Transverse colon (tissue), 4 donors: ENCODE measurements at regions not wholly inside any gene's neighbourhood (a gene's known extent, or its start where the extent isn't known, plus 50 kb on each side); places are given as distances from the start of the nearest gene placed in this dataset.

Source experiments
- CTCF ChIP-seq, 5 experiments: fragments of 200-600 bp in 3 of 5; fragments of 450-650 bp in 2 of 5; sonication (generic) in 3 of 5; IDR thresholded peaks; 1 replicate in 2 of 5; 2 replicates in 3 of 5; pipeline ENCODE4 v1.5.1; 2016 to 2017; ENCODE audit warnings: antibody characterized with exemption in 5 of 5, inconsistent platforms in 3 of 5, mild to moderate bottlenecking in 2 of 5, moderate library complexity in 1 of 5
- EP300 ChIP-seq: sonication (generic); formaldehyde crosslinking; IDR thresholded peaks from one replicate; pipeline ENCODE4 v1.6.1; 2017; ENCODE audit warnings: antibody characterized with exemption, low read depth
- POLR2A ChIP-seq: fragments of 450-650 bp; IDR thresholded peaks from one replicate; pipeline ENCODE4 v1.6.1; 2016; ENCODE audit warnings: antibody characterized with exemption, mild to moderate bottlenecking, moderate library complexity
- POLR2AphosphoS5 ChIP-seq, 3 donors: sonication (generic); formaldehyde crosslinking; IDR thresholded peaks; one replicate each; pipeline ENCODE4 v1.6.1; 2016; ENCODE audit warnings: antibody characterized with exemption in 3 of 3

GRCh38 chr6:148273962-148274752, 68.5 kb upstream of the SASH1 start:
- no peak for TF ChIP-seq CTCF (IDR thresholded peaks at IDR 0.05)
- TF ChIP-seq POLR2A, result no peak
- no peak for TF ChIP-seq POLR2AphosphoS5 (IDR thresholded peaks at IDR 0.05)
- no peak for TF ChIP-seq EP300
